ENCODE measurements at regions not wholly inside any gene's neighbourhood (a gene's known extent, or its start where the extent isn't known, plus 50 kb on each side); places are given as distances from the start of the nearest gene placed in this dataset.

GRCh38 chr5:71865665-71866320, 146.7 kb downstream of the CARTPT start:
- DNase-seq (ENCODE audit: low spot score), result no peak

DNA sequence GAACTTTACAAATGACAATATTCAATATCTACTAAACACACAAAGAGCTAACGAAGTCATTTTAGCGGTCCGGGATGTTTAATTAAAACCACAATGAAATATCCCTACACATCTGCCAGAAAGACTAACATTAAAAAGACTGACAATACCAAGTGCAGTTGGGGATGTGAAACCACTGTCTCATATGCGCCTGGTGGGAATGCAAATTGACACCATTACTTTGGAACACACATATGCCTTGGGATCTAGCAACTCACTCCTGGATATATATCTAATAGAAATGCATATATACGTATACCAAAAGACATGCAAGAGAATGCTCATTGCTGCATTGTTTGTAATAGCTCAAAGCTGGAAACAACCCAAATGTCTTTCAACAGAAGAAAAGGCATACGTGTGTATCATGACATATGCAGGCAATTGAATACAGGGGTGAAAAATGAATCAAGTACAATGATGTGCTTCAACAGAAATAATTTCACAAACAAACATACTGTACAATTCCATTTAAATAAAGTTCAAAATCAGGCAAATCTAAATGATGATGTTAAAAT, 153.3 kb downstream of the CARTPT start:
- DNase-seq (ENCODE audit: low spot score), result no peak

DNA sequence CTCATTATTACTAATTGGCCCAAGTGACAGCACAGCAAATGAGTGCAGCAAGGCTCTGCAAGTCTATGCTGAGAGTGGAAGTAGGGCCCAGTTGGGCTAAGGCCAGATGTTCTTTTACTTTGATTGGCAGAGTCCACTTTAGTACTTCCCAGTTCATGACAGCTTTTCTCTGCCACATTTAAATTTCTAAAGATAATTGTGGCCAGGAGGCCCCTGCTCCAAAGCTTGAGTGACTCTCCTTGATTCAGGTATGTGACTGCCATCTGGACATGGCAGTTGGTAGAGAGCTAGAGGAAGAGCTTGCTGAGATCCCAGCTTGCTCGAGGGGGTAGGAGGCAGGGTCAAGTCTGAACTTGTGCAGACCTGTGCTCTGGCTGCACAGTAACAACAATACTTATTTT, 154.1 kb downstream of the CARTPT start:
- DNase-seq (ENCODE audit: low spot score), result no peak

- no peak for DNase-seq (ENCODE audit: low spot score)
Observed at GRCh38 chr5:71874521-71874920, 155.4 kb downstream of the CARTPT start.

DNA sequence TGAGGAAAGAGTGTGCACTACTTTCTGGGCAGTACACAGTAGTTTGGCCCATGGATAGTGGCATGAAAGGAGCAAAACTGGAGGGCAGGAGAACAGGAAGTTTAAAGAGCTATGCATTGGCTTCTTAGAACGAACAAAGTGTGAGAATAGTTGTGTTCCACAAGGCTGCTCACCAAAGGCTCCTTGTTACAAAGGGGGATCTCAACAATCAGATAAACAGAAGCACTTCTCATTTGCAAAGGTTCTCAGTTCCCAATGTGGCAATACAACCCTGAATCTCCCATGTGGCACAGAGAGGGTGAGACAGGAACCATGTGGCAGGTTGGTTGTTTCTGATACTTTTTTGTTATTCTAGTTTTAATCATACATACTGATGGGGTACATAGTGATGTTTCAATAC, 158.4 kb downstream of the CARTPT start:
- DNase-seq (ENCODE audit: low spot score), result no peak

GRCh38 chr5:71880536-71880935, 161.5 kb downstream of the CARTPT start:
- DNase-seq (ENCODE audit: low spot score), result no peak

DNA sequence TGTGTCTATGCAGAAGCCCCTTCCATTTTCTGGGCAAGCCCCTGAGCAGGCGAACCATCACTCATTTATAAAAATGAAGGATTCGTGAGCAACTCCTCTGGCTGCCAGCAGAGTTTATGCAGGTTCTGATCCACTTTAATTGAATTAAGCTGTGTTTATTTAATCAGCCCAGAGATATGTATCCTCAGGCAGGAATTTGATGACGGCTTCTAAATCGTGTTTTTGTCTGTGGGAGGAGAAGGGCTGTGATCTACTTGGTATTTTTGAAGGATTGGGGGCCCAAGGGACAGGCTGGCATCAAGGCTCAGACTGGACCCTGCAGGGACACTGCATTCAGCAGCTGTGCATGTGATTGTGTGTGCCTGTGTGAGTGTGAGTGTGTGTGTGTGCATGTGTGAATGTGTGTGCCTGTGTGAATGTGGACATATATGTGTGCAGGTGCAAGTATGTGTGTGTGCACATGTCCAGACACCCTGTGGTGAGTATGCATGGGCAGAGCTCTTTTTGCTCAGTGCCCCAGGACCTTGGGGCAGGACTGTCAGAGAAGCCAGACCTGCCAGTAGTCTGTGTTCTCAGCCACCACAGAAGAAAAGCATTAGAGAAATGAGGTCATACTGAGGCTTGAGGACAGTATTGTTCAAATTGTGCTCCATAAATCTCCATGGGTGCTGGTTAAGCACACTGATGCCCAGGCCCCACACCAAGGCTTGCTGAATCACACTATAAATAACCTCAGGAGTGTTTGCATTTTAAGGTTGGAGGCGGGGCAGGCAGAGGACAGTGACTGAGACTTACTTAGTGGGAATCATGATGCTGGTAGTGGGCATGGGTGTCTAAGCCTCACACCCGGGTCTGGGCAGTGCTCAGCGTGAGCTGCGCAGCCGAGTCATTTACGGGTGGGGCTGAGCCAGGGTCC, 164.0 kb downstream of the CARTPT start:
- DNase-seq (ENCODE audit: low spot score), result no peak

GRCh38 chr5:71883742-71884103, 164.6 kb downstream of the CARTPT start:
- no peak for DNase-seq (ENCODE audit: low spot score)

DNA sequence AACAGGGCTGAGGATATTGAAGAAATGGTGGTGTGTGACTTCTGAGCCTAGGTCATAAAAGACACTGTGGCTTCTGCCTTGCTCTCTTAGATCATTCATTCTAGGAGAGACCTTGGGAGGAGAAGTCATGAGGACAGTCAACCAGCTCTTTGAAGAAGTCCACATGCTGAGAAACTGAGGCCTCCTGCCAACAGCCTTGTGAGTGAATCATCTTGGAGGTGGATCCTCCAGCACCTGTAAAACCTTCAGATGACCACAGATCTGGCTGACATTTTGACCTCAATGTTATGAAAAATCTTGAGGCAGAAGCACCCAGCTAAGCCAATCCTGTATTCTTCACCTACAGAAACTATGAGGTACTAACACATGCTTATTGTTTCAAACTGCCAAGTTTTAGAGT, 165.9 kb downstream of the CARTPT start:
- no peak for DNase-seq (ENCODE audit: low spot score)

- DNase-seq (ENCODE audit: low spot score), result no peak
Observed at GRCh38 chr5:71886406-71886805, 167.3 kb downstream of the CARTPT start.

- DNase-seq (ENCODE audit: low spot score), result peak; percentile 53
Observed at GRCh38 chr5:71887680-71888079, 168.6 kb downstream of the CARTPT start.

DNA sequence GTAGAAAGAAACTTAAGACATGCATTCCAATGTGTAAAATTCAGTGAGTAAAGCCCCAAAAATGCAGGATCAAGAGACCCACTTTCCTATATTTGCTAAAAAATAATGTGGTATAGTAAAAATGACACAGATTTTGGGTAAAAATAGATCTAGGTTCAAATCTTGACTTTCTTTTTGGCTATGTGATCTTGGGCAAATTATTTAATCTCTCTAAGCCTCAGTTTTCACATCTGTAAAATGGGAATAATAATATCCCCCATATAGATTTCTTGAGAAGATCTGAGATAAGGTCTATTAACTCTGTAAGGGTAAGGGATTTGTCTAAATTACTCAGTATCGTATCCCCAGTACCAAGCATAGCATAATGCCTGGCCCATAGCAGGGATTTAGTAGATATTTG, 172.3 kb downstream of the CARTPT start:
- DNase-seq (ENCODE audit: low spot score), result no peak

GRCh38 chr5:71891856-71892255, 172.8 kb downstream of the CARTPT start:
- DNase-seq (ENCODE audit: low spot score), result no peak

- DNase-seq (ENCODE audit: low spot score), result no peak
Observed at GRCh38 chr5:71892641-71893365, 173.7 kb downstream of the CARTPT start.

GRCh38 chr5:71893451-71893850, 174.4 kb downstream of the CARTPT start:
- DNase-seq (ENCODE audit: low spot score), result no peak

GRCh38 chr5:71894091-71894490, 175.0 kb downstream of the CARTPT start:
- DNase-seq (ENCODE audit: low spot score), result no peak

DNA sequence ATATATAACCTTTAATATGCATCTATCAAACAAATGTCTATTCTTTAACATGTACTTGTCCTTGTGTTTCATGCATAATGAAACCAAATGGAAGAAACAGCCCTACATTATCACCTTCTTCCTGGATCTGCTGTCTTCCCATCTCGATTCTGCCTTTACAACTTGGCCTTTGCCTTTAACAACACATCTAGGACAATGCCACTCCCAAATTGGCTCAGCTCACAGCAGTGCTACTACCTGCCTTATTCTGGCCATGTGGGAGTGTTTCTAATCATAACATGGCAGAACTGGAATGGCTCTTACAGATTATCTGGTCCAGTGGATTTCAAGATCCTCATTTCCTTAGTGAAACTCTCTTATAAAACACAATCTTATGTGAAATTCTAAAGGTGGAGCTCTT, 176.5 kb downstream of the CARTPT start:
- DNase-seq (ENCODE audit: low spot score), result no peak

GRCh38 chr5:71899865-71900342, 180.8 kb downstream of the CARTPT start:
- no peak for DNase-seq (ENCODE audit: low spot score)

- no peak for DNase-seq (ENCODE audit: low spot score)
Observed at GRCh38 chr5:71903808-71904207, 184.7 kb downstream of the CARTPT start.

- no peak for DNase-seq (ENCODE audit: low spot score)
Observed at GRCh38 chr5:71904852-71905251, 185.8 kb downstream of the CARTPT start.

DNA sequence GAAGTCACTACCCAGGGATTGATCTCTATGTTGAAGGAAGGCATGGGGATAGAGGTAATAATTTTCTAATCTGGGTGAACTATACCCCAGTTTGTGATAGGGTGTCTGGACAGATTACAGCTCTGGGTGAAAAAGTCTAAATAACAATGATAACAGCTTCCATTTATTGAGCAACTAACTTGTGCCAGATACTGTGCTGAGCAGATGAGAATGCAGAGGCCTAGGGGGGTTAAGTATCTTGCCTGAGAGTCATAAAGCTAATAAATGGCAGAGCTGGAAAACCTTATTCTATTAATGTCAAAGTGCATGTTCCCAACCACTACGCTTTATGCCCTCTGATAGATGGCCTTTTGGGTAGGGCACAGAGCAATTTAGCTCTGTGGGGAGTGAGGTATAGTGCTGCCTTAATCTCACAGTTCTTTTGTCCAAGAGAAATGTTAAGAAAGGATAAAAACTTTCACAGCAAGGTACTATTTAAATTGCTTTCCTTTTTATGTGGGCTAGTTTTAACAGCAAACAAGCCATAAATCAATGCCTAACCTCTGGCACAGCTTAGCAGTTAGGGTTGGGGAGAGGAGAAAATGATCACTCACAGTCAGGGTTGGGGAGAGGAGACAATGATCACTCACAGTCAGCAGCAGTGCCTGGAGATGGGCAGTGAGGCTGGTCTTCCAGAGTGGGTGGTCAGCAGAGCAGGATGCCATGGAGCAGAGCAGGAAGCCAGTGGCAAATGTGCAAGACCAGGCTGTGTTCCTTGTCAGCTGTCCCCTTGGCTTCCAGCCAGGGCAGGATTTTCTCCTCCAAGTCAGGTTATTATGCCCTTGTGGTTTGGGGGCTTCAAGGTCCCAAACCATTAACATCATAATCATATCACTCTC, 187.0 kb downstream of the CARTPT start:
- no peak for DNase-seq (ENCODE audit: low spot score)
